ENCODE measurements at regions not wholly inside any gene's neighbourhood (a gene's known extent, or its start where the extent isn't known, plus 50 kb on each side); places are given as distances from the start of the nearest gene placed in this dataset.

GRCh38 chr10:43943119-43943817, 294.6 kb upstream of the ZNF32 start:
- no peak for TF ChIP-seq MAFK (IDR thresholded peaks at IDR 0.05; ENCODE audit: low read depth, low read length)
- TF ChIP-seq CTCF (IDR thresholded peaks at IDR 0.05; ENCODE audit: control extremely low read depth in 1 of 3, insufficient read depth in 1 of 3, low read depth in 1 of 3, low read length in 3 of 3) = no peak
- no peak for TF ChIP-seq YY1 (IDR thresholded peaks at IDR 0.05; ENCODE audit: low read depth, low read length)
- no peak for TF ChIP-seq SIN3A (conservative IDR thresholded peaks at IDR 0.05 in 1 of 2, IDR thresholded peaks at IDR 0.05 in 1 of 2; ENCODE audit: low read depth in 1 of 2, low read length in 2 of 2)
- TF ChIP-seq EZH2 (IDR thresholded peaks at IDR 0.05; ENCODE audit: low read depth, low read length, severe bottlenecking) = no peak

All from H1 (cell line).